Liver (tissue), 3 donors: ENCODE measurements at regions not wholly inside any gene's neighbourhood (a gene's known extent, or its start where the extent isn't known, plus 50 kb on each side); places are given as distances from the start of the nearest gene placed in this dataset.

Experiments
- CTCF ChIP-seq: fragments of 150-350 bp; IDR thresholded peaks from 2 replicates; pipeline ENCODE4 v1.5.1; 2017; ENCODE audit warnings: improper control_type of control experiment, low read depth, low read length; ENCODE audit not compliant: missing input control
- EGR1 ChIP-seq, 2 donors: IDR thresholded peaks; 2 replicates each; pipeline ENCODE4 v1.6.1; 2016 to 2018; ENCODE audit warnings: antibody characterized with exemption in 2 of 2, low read depth in 2 of 2
- GABPA ChIP-seq, 2 donors: IDR thresholded peaks in 1 of 2; conservative IDR thresholded peaks in 1 of 2; 2 replicates each; pipeline ENCODE4 v1.6.1; 2016; ENCODE audit warnings: antibody characterized with exemption in 2 of 2, mild to moderate bottlenecking in 1 of 2, moderate library complexity in 1 of 2
- JUND ChIP-seq, 2 donors: IDR thresholded peaks; 2 replicates each; pipeline ENCODE4 v1.6.1; 2016; ENCODE audit warnings: antibody characterized with exemption in 2 of 2
- MAX ChIP-seq: IDR thresholded peaks from 2 replicates; pipeline ENCODE4 v1.6.1; 2016; ENCODE audit warnings: antibody characterized with exemption
- RAD21 ChIP-seq, 2 donors: IDR thresholded peaks; 2 replicates each; pipeline ENCODE4 v1.6.1; 2016; ENCODE audit warnings: antibody characterized with exemption in 2 of 2, mild to moderate bottlenecking in 2 of 2
- RXRA ChIP-seq, 2 donors: IDR thresholded peaks; 2 replicates each; pipeline ENCODE4 v1.6.1; 2017 to 2018; ENCODE audit warnings: antibody characterized with exemption in 2 of 2, mild to moderate bottlenecking in 1 of 2
- TAF1 ChIP-seq: conservative IDR thresholded peaks from 2 replicates; pipeline ENCODE4 v1.6.1; 2016; ENCODE audit warnings: antibody characterized with exemption, mild to moderate bottlenecking
- YY1 ChIP-seq: IDR thresholded peaks from 2 replicates; pipeline ENCODE4 v1.6.1; 2016; ENCODE audit warnings: antibody characterized with exemption, mild to moderate bottlenecking
- ZBTB33 ChIP-seq: IDR thresholded peaks from 2 replicates; pipeline ENCODE4 v1.6.1; 2016; ENCODE audit warnings: antibody characterized with exemption
- donor health status: healthy.
- donor health status: healthy.

GRCh38 chr11:113629562-113629961 lies 76.5 kb downstream of the TMPRSS5 start:
- TF ChIP-seq GABPA (IDR thresholded peaks at IDR 0.05 in 1 of 2, conservative IDR thresholded peaks at IDR 0.05 in 1 of 2) = no peak
- TF ChIP-seq CTCF = no peak
- no peak for TF ChIP-seq MAX
- no peak for TF ChIP-seq TAF1
- TF ChIP-seq RAD21 (IDR thresholded peaks at IDR 0.05) = no peak
- TF ChIP-seq EGR1 (IDR thresholded peaks at IDR 0.05; ENCODE audit: low read depth in 2 of 2) = no peak
- no peak for TF ChIP-seq JUND (IDR thresholded peaks at IDR 0.05)
- TF ChIP-seq YY1 = no peak
- TF ChIP-seq RXRA (IDR thresholded peaks at IDR 0.05) = no peak
- TF ChIP-seq ZBTB33 = no peak
